NCI-H82 treated with DMSO at 0.1 percent for 48 hours (cell line): ENCODE measurements at regions not wholly inside any gene's neighbourhood (a gene's known extent, or its start where the extent isn't known, plus 50 kb on each side); places are given as distances from the start of the nearest gene placed in this dataset.

Experiments used
- DNase-seq: peaks from one replicate; lab custom pipeline; 2025; ENCODE audit not compliant: unreplicated experiment; lab: John Stamatoyannopoulos, UW

DNA sequence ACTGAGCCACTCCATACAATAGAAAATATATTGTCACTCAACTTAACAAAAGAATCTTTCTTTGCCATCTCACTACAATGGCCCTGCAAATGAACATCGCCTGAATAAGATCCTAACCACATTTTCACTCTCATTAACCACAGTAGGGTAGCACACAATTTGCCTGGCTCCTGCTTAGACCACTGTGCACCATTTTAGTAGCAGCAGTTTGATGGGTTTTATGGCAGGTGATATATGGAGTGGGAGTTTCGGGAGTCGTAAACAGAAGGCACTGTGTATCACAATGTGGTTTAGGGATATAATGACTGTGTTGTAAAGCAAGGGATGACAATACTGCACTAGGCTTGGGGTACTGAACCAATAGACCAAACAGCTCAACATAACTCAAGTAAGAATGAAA, 617.4 kb downstream of the BCL11A start:
- DNase-seq = no peak

DNA sequence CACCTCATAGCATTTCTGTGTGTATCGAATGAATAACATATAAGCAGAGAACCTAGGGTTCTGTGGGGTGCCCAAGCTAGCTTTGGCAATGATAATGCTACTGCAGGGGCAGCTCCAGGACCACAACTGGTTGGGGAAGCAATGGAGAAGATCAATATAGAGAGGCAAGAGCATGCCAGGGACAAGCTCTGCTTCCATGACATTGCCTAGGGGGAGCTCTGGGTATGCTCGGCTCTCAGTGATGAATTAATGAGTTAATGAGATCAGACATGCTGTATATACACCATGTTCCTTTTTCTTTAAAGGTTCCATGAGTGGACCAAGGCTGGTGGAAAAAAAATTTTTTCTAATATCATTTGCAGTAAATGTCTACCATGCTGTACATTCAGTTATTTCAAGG, 618.4 kb downstream of the BCL11A start:
- peak; percentile 31 for DNase-seq

DNA sequence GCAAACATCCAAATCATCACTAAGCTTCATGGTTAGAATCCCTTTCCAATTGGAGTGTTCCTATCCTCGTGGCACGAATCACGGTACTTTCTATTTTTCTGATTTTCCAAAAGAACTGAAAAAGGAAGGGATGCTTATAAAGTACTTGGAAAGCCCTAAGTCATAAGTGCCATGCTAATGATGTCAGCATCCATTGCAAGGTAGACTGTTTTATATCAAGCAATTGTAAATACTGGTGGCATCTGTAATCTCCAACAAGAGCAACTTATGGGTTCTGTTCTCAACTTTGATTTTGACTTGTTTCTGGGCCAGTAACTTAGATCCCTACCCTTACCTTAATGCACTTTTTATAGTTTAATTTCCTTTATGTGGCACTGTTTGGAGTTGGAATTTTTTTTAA, 619.5 kb downstream of the BCL11A start:
- no peak for DNase-seq

DNA sequence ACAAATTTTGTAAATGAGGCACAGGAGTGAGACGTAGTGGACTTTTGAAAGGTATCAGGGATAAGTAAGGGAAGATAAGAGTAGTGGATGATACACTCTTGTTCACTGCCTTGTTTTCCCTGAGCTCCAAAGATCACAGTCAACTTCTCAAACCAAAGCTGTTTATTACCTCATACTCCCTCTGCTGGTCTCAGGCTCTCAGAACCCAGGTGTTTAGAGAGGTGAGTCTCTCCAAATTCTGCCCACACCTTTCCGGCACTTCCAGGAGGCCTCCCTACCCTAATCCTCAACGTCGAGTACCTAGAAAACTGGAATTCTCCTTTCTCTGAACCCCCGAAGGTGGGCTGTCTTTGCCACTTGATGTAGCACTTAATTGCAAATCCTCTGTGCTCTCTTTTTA, 621.1 kb downstream of the BCL11A start:
- no peak for DNase-seq

DNA sequence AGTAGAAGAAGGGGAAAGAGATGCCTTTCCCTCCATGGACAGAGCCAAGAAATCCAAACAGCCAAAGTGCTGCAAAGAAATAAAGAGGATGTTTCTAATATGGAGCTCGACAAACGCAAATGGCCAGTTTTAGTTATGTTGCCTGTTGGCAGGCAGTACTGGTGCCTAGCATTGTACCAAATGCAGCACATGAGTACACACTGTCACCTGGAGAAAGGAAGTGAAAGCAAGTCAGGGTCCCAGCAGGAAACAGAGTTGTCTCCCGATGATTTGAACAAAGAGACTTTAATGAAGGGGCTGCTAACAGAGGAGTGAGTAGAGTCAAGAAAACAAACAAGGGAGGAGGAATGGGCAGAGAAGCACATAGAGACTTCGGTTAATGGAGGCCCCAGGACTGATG, 623.0 kb downstream of the BCL11A start:
- DNase-seq = no peak

DNA sequence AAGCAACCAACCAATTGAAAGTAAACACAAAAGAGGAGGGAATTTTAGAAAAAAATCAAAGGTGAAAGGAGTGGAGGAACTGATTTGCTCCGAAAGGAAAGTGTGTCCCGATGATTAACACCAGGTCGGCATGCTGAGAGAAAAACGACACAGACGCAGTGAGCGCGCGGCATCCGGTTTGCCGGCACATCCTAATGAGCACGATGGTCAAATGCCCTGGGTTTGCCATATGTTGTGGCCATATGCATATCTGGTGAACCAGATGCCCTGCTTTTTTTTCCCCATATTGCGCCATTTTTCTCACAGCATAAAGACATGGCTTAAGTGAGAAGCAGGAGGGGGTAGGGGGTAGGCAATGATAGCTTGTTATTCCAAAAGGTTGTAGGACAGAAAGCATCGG, 626.7 kb downstream of the BCL11A start:
- DNase-seq = no peak

DNA sequence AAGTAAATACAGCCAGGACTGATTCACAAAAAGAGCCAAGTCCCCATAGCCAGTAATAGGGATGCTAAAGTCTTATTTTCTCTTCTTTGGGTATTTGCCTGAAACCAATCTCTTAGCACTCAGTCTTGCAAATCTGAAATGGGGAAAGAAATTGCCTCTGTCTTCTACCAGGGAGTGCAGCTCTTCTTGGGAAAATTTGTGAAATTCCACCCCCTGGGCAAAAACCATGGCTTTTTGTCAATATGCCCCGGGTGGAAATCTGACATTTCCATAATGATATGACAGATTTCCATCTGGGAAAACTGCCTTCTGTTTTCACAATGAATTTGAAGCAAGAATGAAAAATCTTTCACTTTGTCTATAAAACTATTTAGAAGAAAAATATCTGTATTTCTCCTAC, 628.1 kb downstream of the BCL11A start:
- no peak for DNase-seq

DNA sequence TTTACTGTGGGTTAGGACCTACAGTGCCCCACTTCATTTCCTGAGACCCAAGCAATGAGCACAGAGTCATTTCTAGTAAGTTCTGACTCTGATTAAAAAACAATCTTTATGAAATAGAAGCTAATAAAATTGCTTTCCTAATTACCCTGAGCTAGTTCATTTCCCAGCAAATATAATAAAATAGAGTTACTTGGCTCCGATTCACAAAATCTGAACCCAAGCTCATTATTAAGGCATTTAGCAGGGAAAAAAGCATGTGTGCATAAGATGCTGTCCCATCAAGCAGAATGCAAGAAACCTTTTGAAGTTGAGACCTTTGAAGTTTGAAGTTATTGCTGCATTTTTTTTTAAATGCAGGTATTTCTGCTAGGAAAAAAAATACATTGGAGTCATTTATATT, 629.1 kb downstream of the BCL11A start:
- no peak for DNase-seq

DNA sequence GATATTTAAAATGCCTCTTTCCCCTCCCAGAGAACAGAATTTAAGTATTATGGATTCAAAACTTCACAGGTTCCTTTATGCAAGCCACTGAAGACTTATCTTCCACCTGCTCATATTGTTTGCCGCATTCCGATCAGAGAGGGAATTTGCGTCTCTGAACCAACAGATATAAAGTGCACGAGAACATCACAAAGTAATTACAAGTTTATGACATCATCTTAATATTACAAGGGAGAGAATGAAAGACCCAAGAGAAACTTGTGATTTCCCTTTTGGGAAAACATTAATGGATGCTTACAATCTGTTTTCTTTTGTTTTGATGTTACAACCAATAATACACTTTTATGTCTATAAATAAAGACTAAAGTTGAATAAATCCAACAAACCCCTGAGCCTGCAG, 631.0 kb downstream of the BCL11A start:
- no peak for DNase-seq

DNA sequence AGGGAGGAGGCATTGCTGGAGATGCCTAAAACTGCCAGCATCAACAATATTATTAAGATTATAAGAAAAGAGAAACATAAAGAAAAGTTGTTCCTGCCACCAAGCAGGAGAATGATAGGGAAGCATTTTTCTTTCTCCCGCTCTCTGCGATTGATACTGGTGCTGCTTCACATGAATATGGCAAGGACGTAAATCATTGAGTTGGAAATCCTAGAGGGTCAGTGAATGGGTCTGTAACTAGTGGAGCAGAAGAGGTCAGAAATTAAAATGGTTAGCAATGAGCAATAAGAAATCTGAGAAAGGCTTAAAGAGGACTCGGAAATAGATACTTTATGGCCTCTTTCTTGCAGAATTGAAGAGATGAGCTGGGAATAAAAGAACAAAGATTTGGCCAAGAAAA, 631.7 kb downstream of the BCL11A start:
- DNase-seq = no peak

DNA sequence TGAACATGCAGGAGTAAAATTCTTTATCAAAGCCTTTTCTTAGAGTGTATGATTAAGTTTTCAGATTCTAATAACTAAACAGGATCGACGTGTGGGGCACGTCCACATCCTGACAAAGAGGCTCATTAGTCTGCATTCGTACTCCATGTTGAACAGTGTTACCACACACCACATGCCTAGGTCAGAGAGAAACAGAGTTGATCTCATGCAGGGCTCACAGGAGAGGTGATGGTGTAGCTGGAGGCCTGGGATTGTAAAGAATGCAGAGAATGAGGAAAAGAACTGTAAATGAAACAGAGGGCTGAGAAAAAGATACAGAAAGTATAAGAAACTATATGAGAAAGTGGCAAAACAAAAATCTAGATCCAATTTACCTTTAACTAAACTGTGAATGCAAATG, 632.5 kb downstream of the BCL11A start:
- no peak for DNase-seq

DNA sequence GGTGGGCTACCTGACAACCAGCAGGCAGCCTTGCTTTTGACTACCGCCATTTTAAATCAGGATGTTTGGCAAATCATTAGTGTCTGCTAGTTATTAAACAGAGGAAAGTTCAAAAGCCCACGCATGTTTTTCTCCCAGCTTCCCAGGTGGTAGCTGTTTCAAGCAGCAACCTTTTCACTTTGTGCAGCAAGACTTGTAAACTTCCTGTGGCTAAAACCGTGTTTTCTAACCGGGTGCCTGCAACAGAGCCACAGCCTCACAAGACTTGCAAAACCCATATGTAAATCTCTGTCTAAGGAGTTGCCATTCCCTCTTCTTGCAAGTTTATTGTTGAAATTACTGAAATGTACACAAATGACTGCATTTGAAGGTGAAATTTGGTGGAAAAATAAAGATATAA, 633.1 kb downstream of the BCL11A start:
- DNase-seq = no peak

DNA sequence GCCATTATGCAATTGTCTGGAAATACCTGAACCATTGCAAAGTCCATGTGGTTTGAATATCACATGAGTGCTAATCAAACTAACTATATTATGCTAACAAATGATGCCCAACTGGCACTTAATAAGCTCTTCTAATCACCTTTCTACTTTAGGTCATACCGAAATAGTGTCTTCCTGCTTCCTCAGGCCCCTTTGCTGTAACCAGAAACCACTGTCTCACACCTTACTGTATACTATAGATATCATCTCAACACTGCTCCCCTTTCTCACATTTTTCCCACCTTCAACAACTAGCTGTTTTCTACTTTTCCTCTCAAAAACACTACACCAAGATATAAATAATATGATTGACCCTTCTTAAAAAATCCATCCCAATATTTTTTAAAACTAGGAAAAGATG, 633.9 kb downstream of the BCL11A start:
- DNase-seq = no peak

DNA sequence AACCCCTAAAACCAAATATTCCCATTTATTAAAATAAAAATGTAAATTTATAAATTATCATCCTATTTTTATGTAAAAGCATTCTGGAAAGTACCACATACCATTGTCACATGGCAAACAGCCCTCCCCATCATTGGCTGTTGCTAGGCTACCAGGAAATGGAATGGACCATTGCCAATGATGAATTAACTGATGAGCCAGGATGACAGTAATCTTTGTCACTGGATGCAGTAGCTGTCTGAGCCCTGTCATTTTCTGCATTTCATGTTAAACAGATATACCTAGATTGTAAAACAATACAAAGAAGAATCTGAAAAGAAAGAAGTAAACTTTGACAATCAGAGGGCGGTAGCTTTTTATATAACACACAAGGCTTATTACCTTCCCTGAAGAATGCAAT, 641.4 kb downstream of the BCL11A start:
- DNase-seq = no peak

DNA sequence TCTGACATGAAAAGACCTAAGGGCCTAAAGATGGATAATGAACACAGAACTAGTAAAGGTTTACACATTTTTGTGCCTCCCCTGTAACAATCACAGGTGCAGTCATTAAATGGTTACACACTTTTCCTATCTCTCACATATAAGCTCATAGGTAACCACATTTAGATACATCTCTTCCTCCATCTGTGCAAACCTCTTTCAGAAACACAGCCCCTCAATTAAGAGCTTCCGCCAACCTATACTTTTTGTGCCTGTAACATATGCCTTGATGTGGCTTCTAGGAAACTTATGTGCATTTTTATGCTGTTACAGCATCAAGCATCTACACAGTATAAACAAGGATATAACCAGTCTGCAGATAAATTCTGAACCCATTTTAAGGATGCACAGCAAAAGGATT, 643.3 kb downstream of the BCL11A start:
- no peak for DNase-seq

DNA sequence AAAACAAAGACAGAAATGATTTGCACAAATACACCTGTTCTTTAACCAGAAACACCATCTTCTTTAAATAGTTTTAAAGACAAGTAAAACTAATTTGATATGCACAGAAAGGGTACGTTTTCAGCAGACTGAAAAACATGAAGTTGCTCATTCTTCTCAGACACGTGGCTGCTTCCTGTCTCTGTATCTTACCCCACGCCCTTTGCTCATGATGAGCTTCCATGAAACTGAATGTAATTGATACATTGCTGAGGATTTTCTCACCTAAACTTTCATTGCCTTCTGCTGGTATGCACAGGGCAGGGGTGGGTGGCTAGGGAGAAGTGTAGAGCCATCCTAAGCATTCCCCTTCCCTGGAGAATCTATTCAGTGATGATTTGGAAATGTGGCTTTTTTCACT, 644.3 kb downstream of the BCL11A start:
- no peak for DNase-seq

DNA sequence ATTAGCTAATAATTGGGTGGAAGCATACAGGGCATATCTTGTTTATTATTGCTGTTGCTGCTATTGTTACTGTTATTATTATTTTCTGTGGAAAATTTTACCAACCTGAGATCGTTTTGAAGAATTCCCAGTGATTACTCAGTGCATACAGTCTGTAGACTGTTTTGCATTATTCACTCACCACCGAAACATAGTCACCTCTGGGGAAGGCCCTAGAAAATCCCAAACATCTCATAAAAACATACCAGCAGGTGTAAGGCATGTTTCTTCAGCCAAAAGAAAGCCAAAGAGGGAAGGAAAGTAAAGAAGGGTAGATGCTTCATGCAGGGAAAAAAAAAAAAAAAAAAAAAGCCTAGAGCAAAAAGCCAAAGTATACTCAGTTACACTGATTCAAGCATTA, 647.7 kb downstream of the BCL11A start:
- DNase-seq = no peak

DNA sequence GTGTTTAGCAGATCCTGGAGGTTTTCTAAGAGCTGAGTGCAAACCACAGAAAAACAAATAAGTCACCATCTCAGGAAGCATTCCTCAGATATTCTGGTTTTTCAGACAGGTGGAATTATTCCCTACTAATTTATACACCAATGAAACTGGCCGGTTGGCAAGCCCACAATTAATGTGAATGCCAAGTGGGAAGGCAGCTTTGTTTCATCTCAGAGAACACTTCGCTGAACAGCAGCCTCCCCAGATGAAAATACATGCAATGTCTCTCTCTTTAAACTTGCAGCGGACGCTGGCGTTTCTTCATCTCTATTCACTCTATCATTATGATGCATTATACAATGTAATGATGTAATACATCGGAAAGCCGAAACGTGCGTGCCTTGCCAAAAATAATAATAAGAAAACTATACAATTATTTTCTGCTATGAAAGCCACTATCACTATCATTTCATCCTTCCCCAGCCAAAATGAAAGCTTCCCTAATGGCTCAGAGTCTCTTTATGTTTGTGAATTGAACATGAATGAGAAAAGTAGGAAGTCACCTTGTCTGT, 649.4 kb downstream of the BCL11A start:
- DNase-seq = no peak

DNA sequence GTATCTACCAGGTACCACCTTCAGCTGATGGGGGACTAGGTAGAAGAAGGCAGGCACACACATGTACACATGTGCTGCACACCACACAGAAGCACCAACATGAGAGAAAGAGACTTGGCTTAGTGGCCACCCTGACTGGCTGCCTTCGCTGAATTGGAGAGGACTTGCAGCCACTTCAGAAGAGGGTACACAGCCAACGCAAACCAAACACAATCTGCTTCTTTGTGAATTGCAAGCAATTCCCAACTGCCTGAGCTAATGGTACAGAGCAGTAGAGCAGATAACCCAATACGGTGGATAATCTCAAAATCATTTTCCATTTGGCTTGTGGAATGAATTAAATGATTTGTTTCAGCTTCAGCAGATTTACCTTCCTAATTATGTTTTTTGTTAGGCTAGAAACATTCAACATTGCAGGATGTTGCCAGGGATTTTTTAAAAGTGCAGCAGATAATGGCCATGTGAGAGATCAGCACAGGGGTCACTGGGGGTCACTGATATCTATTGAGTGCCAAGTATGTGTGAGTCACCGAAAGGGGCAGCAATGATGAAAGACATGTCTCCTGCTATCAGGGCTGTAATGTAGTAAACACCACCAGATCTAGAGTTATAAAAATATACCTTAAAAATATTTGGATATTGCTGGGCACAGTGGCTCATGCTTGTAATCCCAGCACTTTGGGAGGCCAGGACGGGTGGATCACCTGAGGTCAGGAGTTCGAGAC, 652.6 kb downstream of the BCL11A start:
- no peak for DNase-seq

DNA sequence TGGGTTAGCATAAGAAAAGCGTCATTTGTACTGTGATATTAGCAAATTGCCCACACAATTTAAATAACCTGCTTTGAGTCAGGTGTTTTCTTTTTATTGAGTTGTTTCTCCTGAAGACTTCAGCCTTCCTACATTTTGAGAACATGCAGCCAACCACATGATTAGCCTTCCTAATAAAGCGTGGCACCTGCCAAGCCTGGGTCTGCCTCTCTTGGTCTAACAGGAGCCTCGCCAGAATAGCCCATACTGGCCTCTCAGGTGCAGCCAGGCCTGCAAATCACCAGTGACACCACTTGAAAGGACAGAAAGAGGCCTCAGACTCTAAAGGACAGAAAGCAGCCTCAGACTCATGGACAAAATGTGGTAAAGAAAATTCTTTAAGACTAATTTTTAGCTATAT, 653.8 kb downstream of the BCL11A start:
- DNase-seq = no peak

DNA sequence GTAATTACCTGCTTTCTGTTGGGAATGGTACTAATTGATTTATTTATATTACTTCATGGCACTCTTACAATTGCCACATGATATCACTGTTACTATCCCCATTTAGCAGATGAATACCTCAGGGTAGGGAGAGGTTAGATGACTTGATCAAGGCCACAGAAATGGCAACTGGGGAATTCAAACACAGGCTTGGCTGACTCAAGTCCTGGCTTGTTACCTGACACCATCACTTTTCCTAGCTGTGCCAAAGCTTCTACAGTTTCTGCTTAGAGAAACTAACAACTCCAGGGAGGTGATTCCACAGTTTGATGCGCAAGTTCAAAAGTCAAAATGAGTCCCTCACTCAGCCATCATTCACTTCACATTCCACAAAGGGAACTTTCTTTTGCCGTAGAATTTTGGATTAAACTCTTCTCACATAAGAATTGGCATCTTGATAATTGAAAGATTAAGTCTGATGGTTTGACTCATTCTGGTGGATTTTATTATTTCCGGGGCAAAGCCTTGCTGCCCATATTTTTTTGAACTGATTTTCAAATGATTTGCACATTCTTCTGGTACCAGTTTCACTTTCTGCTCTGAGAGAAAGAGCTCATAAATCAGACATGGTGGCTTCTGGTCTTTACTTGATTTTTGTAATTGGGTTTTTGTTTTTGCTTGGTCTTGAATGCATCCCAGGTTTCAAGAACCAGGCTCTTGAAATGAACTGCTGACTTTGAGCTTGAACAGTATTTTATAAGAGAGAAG, 656.8 kb downstream of the BCL11A start:
- no peak for DNase-seq

DNA sequence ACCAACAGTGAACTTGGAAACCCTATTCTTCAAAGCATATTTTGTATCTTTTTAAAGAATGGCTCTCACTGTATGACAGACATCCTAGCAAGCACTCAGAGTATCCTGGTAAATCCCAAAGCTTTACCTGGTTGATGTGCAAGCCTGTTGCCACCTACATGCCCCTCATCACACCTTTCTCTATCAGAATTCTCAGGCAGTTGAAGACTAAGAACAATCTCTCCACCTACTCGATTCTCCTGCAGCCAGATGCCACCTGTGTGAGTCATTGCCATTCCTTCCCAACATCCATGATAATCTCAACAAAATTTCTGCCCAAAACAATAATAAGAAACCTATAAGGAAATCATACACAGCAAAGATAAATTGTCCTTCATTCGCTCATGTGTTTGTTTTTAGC, 659.8 kb downstream of the BCL11A start:
- no peak for DNase-seq

DNA sequence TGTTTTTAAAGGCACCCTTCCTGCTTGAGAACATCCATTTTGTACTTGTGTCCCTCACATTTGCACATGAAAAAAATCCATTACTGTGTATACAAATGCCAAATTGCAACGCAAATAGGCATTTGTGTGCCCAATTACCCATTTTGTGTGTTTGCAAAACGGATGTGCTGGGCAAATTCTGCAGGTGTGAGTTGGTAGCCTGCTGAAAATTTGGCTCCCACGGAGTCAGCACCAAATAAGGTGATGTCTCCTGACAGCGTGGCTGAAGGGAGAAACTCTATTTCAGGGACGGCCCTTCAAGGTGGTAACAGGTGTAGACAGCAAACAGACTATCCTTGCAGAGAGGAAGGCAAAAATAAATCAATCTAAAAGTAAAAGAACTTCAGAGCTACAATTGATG, 661.1 kb downstream of the BCL11A start:
- no peak for DNase-seq
